ENCODE measurements at regions not wholly inside any gene's neighbourhood (a gene's known extent, or its start where the extent isn't known, plus 50 kb on each side); places are given as distances from the start of the nearest gene placed in this dataset.
A peak's percentile ranks its signal among the peaks of the same experiment; 100 is the strongest.
"Not testable (repeated sequence)": the region's sequence is repeated elsewhere in the genome, so short reads cannot be mapped to it uniquely, and the experiment has no call there.

GRCh38 chr1:232859216-232859615 lies 54.0 kb downstream of the MAP10 start:
- Mint-ChIP-seq H3K4me3 (no peak overlapping the region), H3K36me3 (ENCODE audit: low read depth) (no peaks in the 10 kb centered on the region), H3K27ac (no peak overlapping the region), H3K9me3 (no peaks in the 10 kb centered on the region), H3K4me1 (ENCODE audit: low read depth) (no peaks in the 10 kb centered on the region), H3K27me3 (ENCODE audit: low read depth) (peaks cover 23% of the 10 kb centered on the region)

GRCh38 chr1:232861107-232861506 lies 55.9 kb downstream of the MAP10 start:
- no peak overlapping the region for H3K27ac Mint-ChIP-seq
- H3K4me1 Mint-ChIP-seq (ENCODE audit: low read depth): no peaks in the 10 kb centered on the region

DNA sequence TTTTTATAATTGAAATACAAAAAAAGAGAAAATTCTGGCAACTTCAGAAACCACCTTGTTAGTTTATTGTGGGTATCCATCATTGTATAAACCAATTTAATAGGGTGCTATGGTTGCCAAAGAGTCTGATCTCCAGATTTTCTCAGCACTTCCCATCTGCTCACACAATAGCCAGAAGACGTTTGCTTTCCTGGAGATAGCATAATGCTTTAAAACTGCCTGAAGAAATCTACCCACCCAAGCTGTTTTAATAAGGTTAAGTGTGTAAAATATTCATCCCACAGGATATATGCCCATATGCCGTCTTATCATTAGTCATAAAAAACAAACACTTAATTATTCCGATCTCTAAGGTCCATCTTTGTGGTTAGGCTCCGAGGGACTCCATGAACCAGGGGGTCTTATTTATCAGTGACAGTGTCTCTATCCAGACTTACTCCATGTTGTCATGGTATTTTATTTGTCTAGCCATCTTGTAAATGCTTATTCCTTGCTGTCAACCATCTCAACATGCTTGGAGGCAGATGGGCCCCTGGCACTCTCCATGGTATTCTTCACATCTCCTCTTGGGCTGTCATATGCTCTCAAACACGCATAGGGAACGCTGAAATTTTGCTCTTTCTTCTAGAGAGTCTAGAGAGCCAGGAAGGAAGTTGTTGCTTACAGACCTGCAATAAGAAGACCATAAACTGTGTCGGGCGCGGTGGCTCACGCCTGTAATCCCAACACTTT lies 58.5 kb downstream of the MAP10 start:
- H3K27ac Mint-ChIP-seq: no peak overlapping the region
- no peak overlapping the region for H3K4me3 Mint-ChIP-seq
- H3K4me1 Mint-ChIP-seq (ENCODE audit: low read depth): no peaks in the 10 kb centered on the region
- no peaks in the 10 kb centered on the region for H3K36me3 Mint-ChIP-seq (ENCODE audit: low read depth)
- H3K9me3 Mint-ChIP-seq: no peaks in the 10 kb centered on the region
- peaks cover 24% of the 10 kb centered on the region for H3K27me3 Mint-ChIP-seq (ENCODE audit: low read depth)

More at GRCh38 chr1:232861107-232861506, 55.9 kb downstream of the MAP10 start:
- peaks cover 24% of the 10 kb centered on the region for H3K27me3 Mint-ChIP-seq (ENCODE audit: low read depth)
- H3K36me3 Mint-ChIP-seq (ENCODE audit: low read depth): no peaks in the 10 kb centered on the region
- no peak overlapping the region for H3K4me3 Mint-ChIP-seq
- no peaks in the 10 kb centered on the region for H3K9me3 Mint-ChIP-seq

- H3K9me3 Mint-ChIP-seq: no peaks in the 10 kb centered on the region
- H3K27me3 Mint-ChIP-seq (ENCODE audit: low read depth): peaks cover 15% of the 10 kb centered on the region
- H3K4me3 Mint-ChIP-seq: no peak overlapping the region
- no peaks in the 10 kb centered on the region for H3K4me1 Mint-ChIP-seq (ENCODE audit: low read depth)
- H3K36me3 Mint-ChIP-seq (ENCODE audit: low read depth): no peaks in the 10 kb centered on the region
- H3K27ac Mint-ChIP-seq: no peak overlapping the region
Observed at GRCh38 chr1:232865102-232865931, 60.1 kb downstream of the MAP10 start.

GRCh38 chr1:232868793-232869491 lies 63.7 kb downstream of the MAP10 start:
- Mint-ChIP-seq H3K27ac (no peak overlapping the region), H3K27me3 (ENCODE audit: low read depth) (peaks cover 12% of the 10 kb centered on the region), H3K4me3 (no peak overlapping the region), H3K36me3 (ENCODE audit: low read depth) (no peaks in the 10 kb centered on the region), H3K4me1 (ENCODE audit: low read depth) (peaks cover 2% of the 10 kb centered on the region), H3K9me3 (no peaks in the 10 kb centered on the region)

DNA sequence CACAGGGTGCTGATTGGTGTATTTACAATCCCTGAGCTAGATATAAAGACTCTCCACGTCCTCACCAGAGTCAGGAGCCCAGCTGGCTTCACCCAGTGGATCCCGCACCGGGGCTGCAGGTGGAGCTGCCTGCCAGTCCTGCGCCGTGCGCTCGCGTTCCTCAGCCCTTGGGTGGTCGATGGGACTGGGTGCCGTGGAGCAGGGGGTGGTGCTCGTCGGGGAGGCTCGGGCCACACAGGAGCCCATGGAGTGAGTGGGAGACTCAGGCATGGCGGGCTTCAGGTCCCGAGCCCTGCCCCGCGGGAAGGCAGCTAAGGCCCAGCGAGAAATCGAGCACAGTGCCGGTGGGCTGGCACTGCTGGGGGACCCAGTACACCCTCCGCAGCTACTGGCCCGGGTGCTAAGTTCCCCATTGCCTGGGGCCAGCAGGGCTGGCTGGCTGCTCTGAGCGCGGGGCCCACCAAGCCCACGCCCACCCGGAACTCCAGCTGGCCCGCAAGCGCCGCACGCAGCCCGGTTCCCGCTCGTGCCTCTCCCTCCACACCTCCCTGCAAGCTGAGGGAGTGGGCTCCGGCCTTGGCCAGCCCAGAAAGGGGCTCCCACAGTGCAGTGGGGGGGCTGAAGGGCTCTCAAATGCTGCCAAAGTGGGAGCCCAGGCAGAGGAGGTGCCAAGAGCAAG lies 66.2 kb downstream of the MAP10 start:
- not testable (repeated sequence) for H3K36me3 Mint-ChIP-seq (ENCODE audit: low read depth); H3K9me3 Mint-ChIP-seq; H3K27me3 Mint-ChIP-seq (ENCODE audit: low read depth); H3K27ac Mint-ChIP-seq; H3K4me1 Mint-ChIP-seq (ENCODE audit: low read depth); H3K4me3 Mint-ChIP-seq

DNA sequence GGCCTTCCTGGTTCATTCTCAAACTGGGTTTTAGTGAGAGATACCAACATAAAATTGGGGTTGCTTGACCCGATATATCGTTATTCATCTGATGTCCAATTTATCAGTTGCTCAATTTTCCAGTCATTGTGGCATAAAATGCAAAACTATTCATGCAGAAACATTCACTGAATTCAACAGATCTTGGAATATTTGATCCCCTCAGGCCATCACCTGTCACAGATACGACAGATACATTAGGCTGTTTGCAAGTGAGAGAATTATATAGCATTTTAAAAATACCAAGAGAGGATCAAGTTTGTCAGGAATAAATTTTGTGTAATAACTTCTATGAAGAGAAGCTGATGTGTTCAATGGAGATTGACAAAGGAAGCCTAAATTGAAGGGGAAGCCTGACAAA lies 67.1 kb downstream of the MAP10 start:
- no peak overlapping the region for H3K27ac Mint-ChIP-seq
- peaks cover 3% of the 10 kb centered on the region for H3K27me3 Mint-ChIP-seq (ENCODE audit: low read depth)
- no peaks in the 10 kb centered on the region for H3K36me3 Mint-ChIP-seq (ENCODE audit: low read depth)
- H3K9me3 Mint-ChIP-seq: no peaks in the 10 kb centered on the region
- H3K4me3 Mint-ChIP-seq: no peak overlapping the region
- peaks cover 10% of the 10 kb centered on the region for H3K4me1 Mint-ChIP-seq (ENCODE audit: low read depth)

DNA sequence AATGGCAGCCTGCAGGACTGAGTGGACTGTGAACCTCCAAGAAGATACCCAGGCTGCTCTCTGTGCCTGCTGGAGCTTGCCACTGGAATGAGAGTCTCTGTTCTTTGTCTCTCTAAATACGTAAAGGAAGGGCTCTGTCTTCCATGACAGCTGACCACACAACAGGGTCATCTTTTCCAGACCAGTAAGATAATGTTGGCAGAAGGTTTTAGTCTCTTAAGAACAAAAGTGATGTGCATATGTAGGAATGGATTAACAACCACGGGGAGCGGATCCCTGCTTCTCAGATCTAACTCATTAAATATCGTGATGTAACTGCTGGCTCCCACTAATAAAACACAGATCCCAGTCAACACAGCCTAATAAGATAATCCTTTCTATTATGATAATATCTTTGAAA lies 67.5 kb downstream of the MAP10 start:
- no peaks in the 10 kb centered on the region for H3K9me3 Mint-ChIP-seq
- H3K4me3 Mint-ChIP-seq: no peak overlapping the region
- H3K27me3 Mint-ChIP-seq (ENCODE audit: low read depth): peaks cover 3% of the 10 kb centered on the region
- H3K4me1 Mint-ChIP-seq (ENCODE audit: low read depth): peaks cover 10% of the 10 kb centered on the region
- H3K36me3 Mint-ChIP-seq (ENCODE audit: low read depth): no peaks in the 10 kb centered on the region
- H3K27ac Mint-ChIP-seq: no peak overlapping the region

GRCh38 chr1:232873412-232873811 lies 68.2 kb downstream of the MAP10 start:
- no peak overlapping the region for H3K4me3 Mint-ChIP-seq
- no peak overlapping the region for H3K27ac Mint-ChIP-seq

DNA sequence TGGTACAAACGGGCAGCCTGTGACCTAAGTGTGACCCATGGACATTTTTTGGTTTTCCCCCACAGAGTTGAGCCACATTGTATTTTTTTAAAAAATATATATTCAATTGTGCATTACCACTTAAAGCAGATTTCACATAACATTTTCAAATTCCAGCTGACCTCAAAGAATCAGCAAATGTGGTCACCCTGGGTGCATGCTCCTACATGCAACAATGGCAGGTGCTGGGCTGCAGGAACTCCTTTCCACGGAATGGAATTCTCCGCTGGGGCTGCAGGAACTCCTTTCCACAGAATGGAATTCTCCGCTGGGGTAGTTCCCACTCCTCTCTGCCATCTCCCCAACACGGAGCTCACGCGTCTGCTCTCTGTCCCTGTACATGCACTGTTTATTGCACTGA lies 68.7 kb downstream of the MAP10 start:
- Mint-ChIP-seq H3K27ac (no peak overlapping the region), H3K4me1 (ENCODE audit: low read depth) (peaks cover 10% of the 10 kb centered on the region), H3K4me3 (no peak overlapping the region), H3K36me3 (ENCODE audit: low read depth) (no peaks in the 10 kb centered on the region), H3K9me3 (no peaks in the 10 kb centered on the region), H3K27me3 (ENCODE audit: low read depth) (peaks cover under 1% of the 10 kb centered on the region)

More at GRCh38 chr1:232873412-232873811, 68.2 kb downstream of the MAP10 start:
- peaks cover 10% of the 10 kb centered on the region for H3K4me1 Mint-ChIP-seq (ENCODE audit: low read depth)
- H3K27me3 Mint-ChIP-seq (ENCODE audit: low read depth): peaks cover 3% of the 10 kb centered on the region
- H3K36me3 Mint-ChIP-seq (ENCODE audit: low read depth): no peaks in the 10 kb centered on the region
- no peaks in the 10 kb centered on the region for H3K9me3 Mint-ChIP-seq

DNA sequence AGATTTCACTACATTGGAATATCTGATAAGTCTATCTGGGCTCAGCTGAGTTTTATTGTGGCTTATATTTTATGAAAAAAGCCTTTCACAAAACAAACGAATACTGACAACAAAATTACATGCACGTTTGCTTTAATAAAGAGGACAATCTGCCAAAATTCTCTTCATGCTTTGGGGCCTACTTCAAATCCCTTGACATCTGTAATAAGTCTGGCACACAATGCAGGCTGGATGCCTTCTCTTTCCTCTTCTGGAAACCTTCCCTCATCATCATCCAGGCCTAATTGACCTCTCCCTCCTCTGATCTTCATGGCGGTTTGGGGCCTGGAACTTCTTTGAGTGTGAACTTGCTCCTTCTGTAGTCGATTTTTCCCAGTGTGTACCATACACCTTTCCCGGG lies 70.3 kb downstream of the MAP10 start:
- Mint-ChIP-seq H3K27ac (no peak overlapping the region), H3K4me1 (ENCODE audit: low read depth) (peaks cover 10% of the 10 kb centered on the region), H3K36me3 (ENCODE audit: low read depth) (no peaks in the 10 kb centered on the region), H3K4me3 (no peak overlapping the region), H3K27me3 (ENCODE audit: low read depth) (no peaks in the 10 kb centered on the region), H3K9me3 (no peaks in the 10 kb centered on the region)

DNA sequence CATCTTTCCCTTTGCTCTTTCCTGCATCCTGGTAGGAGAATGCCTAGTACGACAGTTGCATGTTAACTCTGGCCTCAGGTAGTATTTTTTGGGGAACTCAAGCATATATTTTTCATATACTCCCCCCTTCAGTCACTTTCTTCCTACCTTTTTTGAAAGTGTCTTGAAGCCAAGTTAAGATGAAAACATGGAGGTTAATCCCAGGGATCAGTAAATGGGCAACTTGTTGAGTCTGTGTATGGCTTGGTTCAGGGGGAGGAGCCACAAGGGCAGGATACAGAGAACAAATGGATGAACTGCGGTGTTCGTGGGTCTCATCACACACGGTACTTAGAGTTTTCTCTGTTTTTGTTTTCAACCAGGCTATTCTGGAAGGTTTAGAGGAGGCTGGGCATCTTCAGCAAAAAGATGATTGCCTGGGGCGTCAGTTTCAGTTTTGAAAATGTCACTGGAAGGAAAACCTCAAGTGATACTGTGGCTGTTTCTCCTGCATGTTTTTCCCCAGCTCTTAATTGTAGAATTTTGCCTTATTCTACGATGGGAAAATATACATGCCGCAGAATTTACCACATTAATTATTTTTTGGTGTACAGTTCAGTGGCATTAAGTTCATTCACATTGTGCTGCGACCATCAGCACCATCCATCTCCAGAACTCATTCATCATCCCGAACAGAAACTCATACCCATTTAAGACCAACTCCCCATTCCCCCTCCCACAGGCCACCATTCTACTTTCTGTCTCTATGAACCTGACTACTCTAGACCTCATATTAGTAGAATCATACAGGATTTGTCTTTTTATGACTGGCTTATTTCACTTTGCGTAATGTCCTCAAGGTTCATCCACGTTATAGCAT lies 71.5 kb downstream of the MAP10 start:
- Mint-ChIP-seq H3K9me3 (no peaks in the 10 kb centered on the region), H3K36me3 (ENCODE audit: low read depth) (no peaks in the 10 kb centered on the region), H3K27ac (peak overlapping the region; percentile 1), H3K27me3 (ENCODE audit: low read depth) (no peaks in the 10 kb centered on the region), H3K4me1 (ENCODE audit: low read depth) (peaks cover 8% of the 10 kb centered on the region), H3K4me3 (no peak overlapping the region)

DNA sequence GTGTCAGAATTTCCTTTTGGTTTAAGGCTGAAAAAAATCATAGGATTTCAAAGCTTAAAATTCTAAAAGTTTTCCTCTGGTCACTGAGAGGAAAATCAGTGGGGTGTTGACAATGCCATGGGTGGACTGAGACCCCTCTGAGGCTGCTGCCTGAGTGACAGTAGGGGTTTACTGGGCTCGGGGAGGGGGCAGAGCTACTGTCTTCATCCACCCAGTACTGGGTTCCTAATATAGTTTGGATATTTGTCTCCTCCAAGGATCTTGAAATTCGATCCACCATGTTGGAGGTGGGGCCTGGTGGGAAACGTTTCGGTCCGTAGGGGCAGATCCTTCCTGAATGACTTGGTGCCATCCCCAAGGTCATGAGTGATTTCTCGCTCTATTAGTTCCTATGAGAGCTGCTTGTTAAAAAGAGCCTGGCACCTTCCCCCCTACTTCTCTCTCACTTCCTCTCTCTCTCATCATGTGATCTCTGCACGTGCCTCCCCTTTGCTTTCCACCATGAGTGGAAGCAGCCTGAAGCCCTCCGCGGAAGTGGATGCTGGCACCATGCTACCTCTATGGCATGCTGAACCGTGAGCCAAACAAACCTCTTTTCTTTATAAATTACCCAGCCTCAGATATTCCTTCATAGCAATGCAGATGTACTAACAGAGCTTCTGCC lies 72.3 kb downstream of the MAP10 start:
- H3K4me1 Mint-ChIP-seq (ENCODE audit: low read depth): peaks cover 8% of the 10 kb centered on the region
- H3K4me3 Mint-ChIP-seq: no peak overlapping the region
- H3K9me3 Mint-ChIP-seq: no peaks in the 10 kb centered on the region
- no peaks in the 10 kb centered on the region for H3K27me3 Mint-ChIP-seq (ENCODE audit: low read depth)
- H3K27ac Mint-ChIP-seq: no peak overlapping the region
- no peaks in the 10 kb centered on the region for H3K36me3 Mint-ChIP-seq (ENCODE audit: low read depth)
